Astrocyte of the spinal cord (primary cell): ENCODE measurements at regions not wholly inside any gene's neighbourhood (a gene's known extent, or its start where the extent isn't known, plus 50 kb on each side); places are given as distances from the start of the nearest gene placed in this dataset.
A peak's percentile ranks its signal among the peaks of the same experiment; 100 is the strongest.

Experiments
- DNase-seq: peaks from one replicate; pipeline ENCODE4 v3.0.0; 2011; ENCODE audit warnings: low read depth, low spot score
- H3K4me3 ChIP-seq: 2 replicates; pipeline ENCODE4 v1.5.1; 2011; ENCODE audit warnings: low read depth, mild to moderate bottlenecking, low read length, moderate library complexity
- in situ Hi-C: cut with HindIII; loops from 2 replicates; pipeline ENCODE4 v1.10.0; 2017; ENCODE audit warnings: low sequenced_read_pairs
- TF ChIP-seq, protein P1 (sequence below): IDR thresholded peaks from 2 replicates; pipeline ENCODE4 v1.5.1; 2012; ENCODE audit warnings: low read depth, mild to moderate bottlenecking, low read length, inconsistent platforms

DNA sequence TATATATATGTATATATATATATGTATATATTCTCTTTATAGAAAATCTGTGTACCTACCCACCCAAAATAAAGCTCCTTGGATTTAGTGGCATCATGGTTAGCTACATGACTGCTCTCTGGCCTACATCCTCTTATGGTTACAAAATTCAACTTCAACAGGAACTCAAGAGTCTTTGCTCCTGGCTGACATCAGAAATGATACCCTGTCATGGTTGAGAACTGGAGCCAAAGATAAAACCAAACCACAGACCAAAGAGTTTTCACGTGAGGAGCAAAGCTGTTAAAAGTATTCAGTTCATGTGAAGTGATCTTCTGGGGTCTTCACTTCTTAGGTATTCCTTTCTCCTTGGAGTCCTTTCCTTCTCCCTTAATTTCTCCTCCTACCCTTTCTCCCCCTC is 476.3 kb downstream of the SOX11 start:
- H3K4me3 ChIP-seq = no peak overlapping the region
- DNase-seq = no peak
- TF ChIP-seq, protein P1, sequence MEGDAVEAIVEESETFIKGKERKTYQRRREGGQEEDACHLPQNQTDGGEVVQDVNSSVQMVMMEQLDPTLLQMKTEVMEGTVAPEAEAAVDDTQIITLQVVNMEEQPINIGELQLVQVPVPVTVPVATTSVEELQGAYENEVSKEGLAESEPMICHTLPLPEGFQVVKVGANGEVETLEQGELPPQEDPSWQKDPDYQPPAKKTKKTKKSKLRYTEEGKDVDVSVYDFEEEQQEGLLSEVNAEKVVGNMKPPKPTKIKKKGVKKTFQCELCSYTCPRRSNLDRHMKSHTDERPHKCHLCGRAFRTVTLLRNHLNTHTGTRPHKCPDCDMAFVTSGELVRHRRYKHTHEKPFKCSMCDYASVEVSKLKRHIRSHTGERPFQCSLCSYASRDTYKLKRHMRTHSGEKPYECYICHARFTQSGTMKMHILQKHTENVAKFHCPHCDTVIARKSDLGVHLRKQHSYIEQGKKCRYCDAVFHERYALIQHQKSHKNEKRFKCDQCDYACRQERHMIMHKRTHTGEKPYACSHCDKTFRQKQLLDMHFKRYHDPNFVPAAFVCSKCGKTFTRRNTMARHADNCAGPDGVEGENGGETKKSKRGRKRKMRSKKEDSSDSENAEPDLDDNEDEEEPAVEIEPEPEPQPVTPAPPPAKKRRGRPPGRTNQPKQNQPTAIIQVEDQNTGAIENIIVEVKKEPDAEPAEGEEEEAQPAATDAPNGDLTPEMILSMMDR = no peak
- in situ Hi-C loops = no loop called here

DNA sequence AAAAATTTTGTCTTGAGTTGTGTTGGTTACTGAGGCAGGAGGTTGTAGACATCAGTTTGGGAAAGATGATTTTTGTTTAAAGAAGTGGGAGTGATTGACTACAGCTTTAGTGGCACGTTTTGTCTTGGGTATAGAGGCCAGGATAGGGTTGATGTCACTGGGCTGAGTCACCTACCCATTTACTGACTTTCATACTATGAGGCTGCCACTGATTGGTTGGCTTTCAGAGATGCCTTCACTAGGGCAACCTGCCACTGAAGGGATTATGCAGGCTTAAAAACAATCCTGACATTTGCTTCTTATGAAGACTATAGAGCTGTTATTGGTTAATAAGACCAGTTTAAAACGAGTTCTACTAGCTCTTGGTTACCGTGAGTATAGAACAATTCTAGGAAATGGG is 479.1 kb downstream of the SOX11 start:
- TF ChIP-seq, protein P1 = no peak
- DNase-seq = no peak
- in situ Hi-C loops = no loop called here
- no peak overlapping the region for H3K4me3 ChIP-seq

DNA sequence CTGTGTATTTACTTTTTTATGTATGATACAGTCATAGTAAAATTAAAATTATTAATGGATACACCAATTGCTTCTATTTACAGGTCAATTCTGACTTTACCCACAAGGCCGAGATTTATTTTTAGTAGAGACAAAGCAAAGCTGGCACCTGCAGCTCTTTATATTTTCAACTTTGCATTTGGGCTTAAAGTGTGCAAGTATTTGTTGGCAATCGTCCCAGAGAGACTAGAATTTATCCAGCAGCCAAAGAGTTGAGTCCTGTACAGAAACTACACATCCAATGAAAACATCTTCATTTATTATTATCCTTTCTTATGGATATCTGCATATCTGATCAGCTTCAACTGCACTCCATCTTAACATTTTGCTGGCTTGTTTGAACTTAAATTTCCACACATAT is 485.6 kb downstream of the SOX11 start:
- in situ Hi-C loops = no loop called here
- H3K4me3 ChIP-seq = no peak overlapping the region
- peak; percentile 15 for DNase-seq
- TF ChIP-seq, protein P1 = no peak

DNA sequence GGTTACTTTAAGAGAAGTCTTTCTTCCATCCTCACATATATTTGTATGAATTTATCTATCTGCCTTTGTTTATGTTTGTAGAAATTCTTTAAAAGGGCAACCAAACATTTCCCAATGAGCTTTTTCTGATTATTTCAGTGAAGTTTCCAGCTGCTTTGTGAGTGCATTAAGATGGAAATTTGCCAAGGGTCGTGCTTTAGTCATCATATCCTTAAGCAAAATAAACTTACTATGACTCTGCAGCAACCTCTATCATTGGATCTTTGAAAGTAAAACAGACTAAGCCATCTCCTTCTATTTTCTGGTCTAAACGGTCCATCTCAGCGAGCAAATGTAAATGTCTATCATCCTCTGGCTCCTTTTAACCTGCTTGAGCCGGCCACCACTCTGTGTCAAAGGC is 489.3 kb downstream of the SOX11 start:
- TF ChIP-seq, protein P1 = no peak
- peak; percentile 91 for DNase-seq
- H3K4me3 ChIP-seq = no peak overlapping the region
- in situ Hi-C loops = no loop called here

DNA sequence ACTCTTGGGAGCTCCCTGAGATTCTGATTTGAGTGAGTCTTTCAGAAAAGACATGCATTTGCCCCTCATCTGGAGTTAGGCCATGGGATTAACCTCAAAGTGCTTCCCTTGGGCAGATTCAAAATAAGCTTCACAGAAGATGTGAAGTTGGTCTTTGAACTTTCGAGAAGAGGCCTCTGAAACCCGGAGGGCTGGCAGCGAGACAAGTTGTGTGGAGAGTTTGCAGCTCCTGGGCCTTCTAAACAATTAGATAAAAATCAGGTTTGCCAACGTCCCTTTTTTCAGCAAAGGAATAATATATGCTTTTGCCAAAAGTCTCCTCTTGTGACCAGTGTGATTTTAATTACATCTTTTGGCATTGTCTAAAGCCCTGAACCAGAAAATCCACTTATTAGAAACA is 489.7 kb downstream of the SOX11 start:
- H3K4me3 ChIP-seq = no peak overlapping the region
- peak; percentile 74 for DNase-seq
- in situ Hi-C loops = no loop called here
- TF ChIP-seq, protein P1 = no peak

DNA sequence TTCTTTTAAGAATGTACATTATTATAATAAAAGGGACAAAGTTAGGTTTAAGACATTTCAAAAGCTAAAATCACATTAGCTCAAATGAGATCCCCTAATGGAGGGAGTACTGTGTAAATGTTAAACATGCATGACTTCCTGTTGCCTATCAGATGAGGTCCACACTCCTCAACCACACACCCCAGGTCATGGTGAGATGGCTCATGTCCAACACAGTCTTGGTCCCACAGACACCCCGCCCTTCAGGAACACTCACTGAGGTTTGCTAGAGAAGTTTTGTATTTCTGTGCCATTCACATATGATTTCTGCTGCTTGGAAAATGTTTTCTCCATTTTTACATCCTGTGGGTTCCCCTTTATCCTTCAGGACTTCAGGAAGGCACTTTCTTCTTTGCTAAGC is 491.0 kb downstream of the SOX11 start:
- TF ChIP-seq, protein P1 = no peak
- in situ Hi-C loops = no loop called here
- no peak overlapping the region for H3K4me3 ChIP-seq
- DNase-seq = no peak
